Suprapubic skin (tissue), 4 donors: ENCODE measurements at regions not wholly inside any gene's neighbourhood (a gene's known extent, or its start where the extent isn't known, plus 50 kb on each side); places are given as distances from the start of the nearest gene placed in this dataset.
"Not testable (repeated sequence)": the region's sequence is repeated elsewhere in the genome, so short reads cannot be mapped to it uniquely, and the experiment has no call there.

Experiments used
- DNase-seq, 2 donors: peaks; one replicate each; pipeline ENCODE4 v3.0.0-alpha.2; 2019; ENCODE audit warnings: low spot score in 2 of 2
- H3K27ac ChIP-seq: fragments of 200-600 bp; sonication (generic); one replicate; pipeline ENCODE4 v1.5.1; 2019
- H3K27me3 ChIP-seq: fragments of 200-600 bp; sonication (generic); one replicate; pipeline ENCODE4 v1.5.1; 2019
- H3K36me3 ChIP-seq: fragments of 200-600 bp; sonication (generic); one replicate; pipeline ENCODE4 v1.5.1; 2019
- H3K4me1 ChIP-seq: fragments of 200-600 bp; sonication (generic); one replicate; pipeline ENCODE4 v1.5.1; 2019
- H3K4me3 ChIP-seq: fragments of 200-600 bp; sonication (generic); one replicate; pipeline ENCODE4 v1.5.1; 2019; ENCODE audit warnings: mild to moderate bottlenecking
- H3K9me3 ChIP-seq: fragments of 200-600 bp; sonication (generic); one replicate; pipeline ENCODE4 v1.5.1; 2019
- CTCF ChIP-seq, 2 donors: fragments of 200-600 bp in 1 of 2; fragments of 450-650 bp in 1 of 2; sonication (generic) in 1 of 2; IDR thresholded peaks; one replicate each; pipeline ENCODE4 v1.5.1; 2016 to 2019; ENCODE audit warnings: antibody characterized with exemption in 2 of 2, mild to moderate bottlenecking in 1 of 2, moderate library complexity in 1 of 2
- EP300 ChIP-seq: sonication (generic); formaldehyde crosslinking; IDR thresholded peaks from one replicate; pipeline ENCODE4 v1.6.1; 2017; ENCODE audit warnings: antibody characterized with exemption
- POLR2A ChIP-seq, 2 donors: fragments of 450-650 bp; IDR thresholded peaks; one replicate each; pipeline ENCODE4 v1.6.1; 2017; ENCODE audit warnings: antibody characterized with exemption in 2 of 2, mild to moderate bottlenecking in 2 of 2, moderate library complexity in 2 of 2
- POLR2AphosphoS5 ChIP-seq, 3 donors: sonication (generic); formaldehyde crosslinking; IDR thresholded peaks; one replicate each; pipeline ENCODE4 v1.6.1; 2017; ENCODE audit warnings: antibody characterized with exemption in 3 of 3
- WGBS: methylation state at CpG from one replicate; pipeline ENCODE4 v1.1.5; 2018; 5-methylcytosine and 5-hydroxymethylcytosine counted together

- H3K27me3 ChIP-seq, H3K9me3 ChIP-seq, DNase-seq, H3K36me3 ChIP-seq, H3K4me3 ChIP-seq, H3K4me1 ChIP-seq, H3K27ac ChIP-seq: not testable (repeated sequence)
Measured at GRCh38 chr3:185306286-185306685, 52.4 kb upstream of the EHHADH start.

- 99% methylated on average over 3 of the region's 3 CpGs for WGBS
Measured at GRCh38 chr3:185306847-185307246, 53.0 kb upstream of the EHHADH start.

DNA sequence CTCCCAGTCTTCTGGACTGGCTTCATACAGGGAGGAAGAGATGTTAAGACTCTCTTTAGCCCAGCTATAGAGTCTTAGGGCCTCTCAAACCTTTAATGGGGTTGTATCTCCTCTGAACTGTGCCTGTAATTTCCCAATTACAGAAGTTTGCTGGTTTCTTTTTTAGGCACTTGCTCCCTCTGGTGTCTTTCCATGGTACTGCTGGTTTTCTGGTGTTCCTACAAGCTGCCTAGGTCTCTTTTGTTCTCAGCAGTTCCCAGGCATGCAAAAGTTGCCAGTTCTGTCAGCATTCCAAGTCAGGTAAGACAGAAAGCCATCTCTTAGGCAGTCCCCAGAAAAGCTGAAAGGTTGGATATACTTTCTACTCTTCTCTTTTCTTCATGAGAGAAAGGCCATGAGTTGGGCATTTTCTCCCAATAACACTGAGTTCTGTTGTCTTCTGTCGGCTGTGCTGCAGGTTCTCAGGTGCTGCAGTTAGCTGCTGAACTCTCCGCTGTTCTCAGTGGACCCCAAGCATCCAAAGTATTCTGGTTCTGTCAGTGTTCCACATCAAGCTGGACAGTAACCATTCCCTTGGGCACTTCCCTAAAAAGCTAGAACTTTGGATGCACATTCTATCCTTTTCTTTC lies 54.4 kb upstream of the EHHADH start:
- DNase-seq, result no peak
- Histone ChIP-seq H3K27ac (no peak overlapping the region), H3K9me3 (peaks cover 3% of the 10 kb centered on the region), H3K36me3 (peaks cover 4% of the 10 kb centered on the region), H3K4me1 (no peaks in the 10 kb centered on the region), H3K27me3 (no peaks in the 10 kb centered on the region), H3K4me3 (no peak overlapping the region)
- no peak for TF ChIP-seq POLR2A (IDR thresholded peaks at IDR 0.05)
- peak; percentile 21 to 60 for TF ChIP-seq CTCF (IDR thresholded peaks at IDR 0.05)
- whole genome bisulfite sequencing, result 87% methylated on average over 2 of the region's 2 CpGs

More at GRCh38 chr3:185306847-185307246, 53.0 kb upstream of the EHHADH start:
- Histone ChIP-seq H3K27me3 (no peaks in the 10 kb centered on the region), H3K4me3 (no peak overlapping the region), H3K9me3 (peaks cover 3% of the 10 kb centered on the region), H3K4me1 (no peaks in the 10 kb centered on the region), H3K27ac (no peak overlapping the region), H3K36me3 (peaks cover 4% of the 10 kb centered on the region)
- DNase-seq, result no peak
- TF ChIP-seq CTCF (IDR thresholded peaks at IDR 0.05) (no peak), POLR2AphosphoS5 (IDR thresholded peaks at IDR 0.05) (no peak), EP300 (no peak), POLR2A (IDR thresholded peaks at IDR 0.05) (no peak)

- H3K4me3 ChIP-seq, result no peak overlapping the region
- no peak overlapping the region for H3K27ac ChIP-seq
- WGBS, result 97% methylated on average over 4 of the region's 4 CpGs
- no peak for DNase-seq
- H3K27me3 ChIP-seq, result no peaks in the 10 kb centered on the region
- H3K4me1 ChIP-seq, result no peaks in the 10 kb centered on the region
- H3K36me3 ChIP-seq, result peaks cover 4% of the 10 kb centered on the region
- H3K9me3 ChIP-seq, result peaks cover 3% of the 10 kb centered on the region
- no peak for TF ChIP-seq EP300
- no peak for TF ChIP-seq CTCF (IDR thresholded peaks at IDR 0.05)
- TF ChIP-seq POLR2AphosphoS5 (IDR thresholded peaks at IDR 0.05), result no peak
- TF ChIP-seq POLR2A (IDR thresholded peaks at IDR 0.05), result no peak
Measured at GRCh38 chr3:185309302-185309701, 53.6 kb upstream of the MAP3K13 start.

DNA sequence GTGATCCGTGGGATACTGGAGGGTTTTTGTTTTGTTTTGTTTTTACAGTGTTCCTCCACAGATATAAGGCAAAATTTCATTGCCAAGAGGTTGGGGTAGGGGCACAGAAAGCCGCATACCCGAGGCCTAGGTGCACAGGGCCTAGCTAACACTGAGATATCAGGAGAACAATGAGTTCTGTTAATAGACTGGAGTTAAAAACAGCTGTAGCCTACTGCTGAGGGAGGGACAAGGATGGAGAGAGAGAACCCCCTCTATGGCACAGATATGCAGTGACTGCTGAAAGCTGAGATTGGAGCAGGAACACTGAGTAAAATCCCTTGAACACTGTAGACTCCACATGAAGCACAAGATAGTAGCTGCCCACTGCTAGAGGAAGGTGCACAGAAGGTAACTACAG lies 53.1 kb upstream of the MAP3K13 start:
- Histone ChIP-seq H3K36me3 (peaks cover 4% of the 10 kb centered on the region), H3K4me3 (no peak overlapping the region), H3K27me3 (no peaks in the 10 kb centered on the region), H3K27ac (no peak overlapping the region), H3K9me3 (peaks cover 3% of the 10 kb centered on the region), H3K4me1 (no peaks in the 10 kb centered on the region)
- WGBS, result 88% methylated on average over 3 of the region's 3 CpGs
- DNase-seq, result no peak
- no peak for TF ChIP-seq POLR2A (IDR thresholded peaks at IDR 0.05)
- TF ChIP-seq EP300, result no peak
- TF ChIP-seq CTCF (IDR thresholded peaks at IDR 0.05), result no peak
- TF ChIP-seq POLR2AphosphoS5 (IDR thresholded peaks at IDR 0.05), result no peak

DNA sequence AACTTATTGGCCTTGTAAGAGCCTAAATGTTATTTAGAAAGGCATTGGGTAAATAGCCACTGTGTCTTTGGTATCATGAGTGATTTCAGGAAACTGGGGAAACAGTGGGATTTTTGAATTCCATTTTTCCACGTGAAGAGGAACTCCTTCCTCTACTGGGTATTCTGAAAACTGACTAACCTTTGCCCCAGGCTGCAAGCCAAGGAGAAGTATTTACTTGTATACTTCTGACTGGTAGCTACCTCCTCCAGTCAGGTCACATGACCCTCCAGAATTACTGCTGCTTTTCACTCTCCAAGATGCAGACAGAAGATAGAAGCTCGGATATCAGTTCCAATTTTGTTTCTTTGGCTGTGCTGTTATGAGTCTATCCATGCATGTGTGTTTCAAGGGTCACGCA lies 50.9 kb upstream of the MAP3K13 start:
- no peaks in the 10 kb centered on the region for H3K4me1 ChIP-seq
- 68% methylated on average over 3 of the region's 3 CpGs for whole genome bisulfite sequencing
- no peak for DNase-seq

More for the DNA sequence above, 50.9 kb upstream of the MAP3K13 start:
- Histone ChIP-seq H3K36me3 (no peaks in the 10 kb centered on the region), H3K4me3 (no peak overlapping the region), H3K27me3 (no peaks in the 10 kb centered on the region), H3K9me3 (peaks cover 3% of the 10 kb centered on the region), H3K27ac (no peak overlapping the region)
- TF ChIP-seq CTCF (IDR thresholded peaks at IDR 0.05), result no peak
- no peak for TF ChIP-seq POLR2AphosphoS5 (IDR thresholded peaks at IDR 0.05)
- no peak for TF ChIP-seq EP300
- TF ChIP-seq POLR2A (IDR thresholded peaks at IDR 0.05), result no peak
